ENCODE measurements at regions not wholly inside any gene's neighbourhood (a gene's known extent, or its start where the extent isn't known, plus 50 kb on each side); places are given as distances from the start of the nearest gene placed in this dataset.

GRCh38 chr7:34275624-34276023, 370.3 kb downstream of the BMPER start (continued):
- TF ChIP-seq EP300 (IDR thresholded peaks at IDR 0.05; ENCODE audit: borderline replicate concordance in 1 of 2, low read depth in 2 of 2, low read length in 2 of 2): no peak

All from H1 (cell line).